ENCODE measurements at regions not wholly inside any gene's neighbourhood (a gene's known extent, or its start where the extent isn't known, plus 50 kb on each side); places are given as distances from the start of the nearest gene placed in this dataset.
"Not testable (repeated sequence)": the region's sequence is repeated elsewhere in the genome, so short reads cannot be mapped to it uniquely, and the experiment has no call there.

GRCh38 chr11:87494026-87494425, 456.3 kb downstream of the TMEM135 start:
- intact Hi-C loops (cut with micrococcal nuclease); H3K27ac Mint-ChIP-seq; H3K27me3 Mint-ChIP-seq (ENCODE audit: low read depth); DNase-seq; H3K4me3 Mint-ChIP-seq; H3K4me1 Mint-ChIP-seq (ENCODE audit: low read depth); H3K36me3 Mint-ChIP-seq (ENCODE audit: low read depth); CTCF ChIA-PET; H3K9me3 Mint-ChIP-seq: not testable (repeated sequence)

- Mint-ChIP-seq H3K4me1 (ENCODE audit: low read depth) (no peaks in the 10 kb centered on the region), H3K27ac (no peak overlapping the region), H3K4me3 (no peak overlapping the region), H3K27me3 (ENCODE audit: low read depth) (peaks cover 6% of the 10 kb centered on the region), H3K9me3 (no peaks in the 10 kb centered on the region), H3K36me3 (ENCODE audit: low read depth) (no peaks in the 10 kb centered on the region)
- intact Hi-C loops (cut with micrococcal nuclease): no loop called here
- no peak for DNase-seq
- CTCF ChIA-PET: no interaction called here
Measured at GRCh38 chr11:87493516-87493915, 455.8 kb downstream of the TMEM135 start.

- CTCF ChIA-PET: no interaction called here
- no peaks in the 10 kb centered on the region for H3K4me1 Mint-ChIP-seq (ENCODE audit: low read depth)
Measured at GRCh38 chr11:87491381-87491780, 453.6 kb downstream of the TMEM135 start.

GRCh38 chr11:87490671-87491070, 452.9 kb downstream of the TMEM135 start:
- intact Hi-C loops (cut with micrococcal nuclease): no loop called here
- Mint-ChIP-seq H3K27me3 (ENCODE audit: low read depth) (peaks cover 6% of the 10 kb centered on the region), H3K4me3 (no peak overlapping the region), H3K9me3 (no peaks in the 10 kb centered on the region), H3K4me1 (ENCODE audit: low read depth) (no peaks in the 10 kb centered on the region), H3K36me3 (ENCODE audit: low read depth) (no peaks in the 10 kb centered on the region), H3K27ac (no peak overlapping the region)
- CTCF ChIA-PET: no interaction called here
- DNase-seq: no peak

More at GRCh38 chr11:87491381-87491780, 453.6 kb downstream of the TMEM135 start:
- no peak for DNase-seq
- H3K4me3 Mint-ChIP-seq: no peak overlapping the region
- no peak overlapping the region for H3K27ac Mint-ChIP-seq
- no peaks in the 10 kb centered on the region for H3K9me3 Mint-ChIP-seq
- peaks cover 6% of the 10 kb centered on the region for H3K27me3 Mint-ChIP-seq (ENCODE audit: low read depth)
- no peaks in the 10 kb centered on the region for H3K36me3 Mint-ChIP-seq (ENCODE audit: low read depth)
- intact Hi-C loops (cut with micrococcal nuclease): no loop called here

- CTCF ChIA-PET: no interaction called here
- H3K36me3 Mint-ChIP-seq (ENCODE audit: low read depth): no peaks in the 10 kb centered on the region
Measured at GRCh38 chr11:87484566-87484965, 446.8 kb downstream of the TMEM135 start.

GRCh38 chr11:87477321-87477720, 439.6 kb downstream of the TMEM135 start:
- no peak for DNase-seq
- CTCF ChIA-PET: no interaction called here
- intact Hi-C loops (cut with micrococcal nuclease): no loop called here
- Mint-ChIP-seq H3K27me3 (ENCODE audit: low read depth) (no peaks in the 10 kb centered on the region), H3K4me1 (ENCODE audit: low read depth) (no peaks in the 10 kb centered on the region), H3K27ac (no peak overlapping the region), H3K36me3 (ENCODE audit: low read depth) (no peaks in the 10 kb centered on the region), H3K4me3 (no peak overlapping the region), H3K9me3 (peaks cover 2% of the 10 kb centered on the region)

More at GRCh38 chr11:87484566-87484965, 446.8 kb downstream of the TMEM135 start:
- Mint-ChIP-seq H3K27ac (no peak overlapping the region), H3K4me1 (ENCODE audit: low read depth) (no peaks in the 10 kb centered on the region), H3K4me3 (no peak overlapping the region), H3K27me3 (ENCODE audit: low read depth) (no peaks in the 10 kb centered on the region), H3K9me3 (peaks cover 2% of the 10 kb centered on the region)
- intact Hi-C loops (cut with micrococcal nuclease): no loop called here
- no peak for DNase-seq

GRCh38 chr11:87473174-87473573, 435.4 kb downstream of the TMEM135 start:
- DNase-seq: no peak
- intact Hi-C loops (cut with micrococcal nuclease): no loop called here
- CTCF ChIA-PET: interaction anchor here (0.6 kb wide), 2 partner anchors 118 to 337 kb away, joined by 3 read pairs; no protein-coding TSS in a partner anchor
- H3K36me3 Mint-ChIP-seq (ENCODE audit: low read depth): no peaks in the 10 kb centered on the region
- H3K27me3 Mint-ChIP-seq (ENCODE audit: low read depth): peaks cover 3% of the 10 kb centered on the region
- H3K27ac Mint-ChIP-seq: no peak overlapping the region
- no peaks in the 10 kb centered on the region for H3K4me1 Mint-ChIP-seq (ENCODE audit: low read depth)
- H3K4me3 Mint-ChIP-seq: no peak overlapping the region
- no peaks in the 10 kb centered on the region for H3K9me3 Mint-ChIP-seq

- H3K36me3 Mint-ChIP-seq (ENCODE audit: low read depth): no peaks in the 10 kb centered on the region
- intact Hi-C loops (cut with micrococcal nuclease): no loop called here
- no peaks in the 10 kb centered on the region for H3K4me1 Mint-ChIP-seq (ENCODE audit: low read depth)
Measured at GRCh38 chr11:87466223-87466622, 428.5 kb downstream of the TMEM135 start.

GRCh38 chr11:87465716-87466115, 428.0 kb downstream of the TMEM135 start:
- no peaks in the 10 kb centered on the region for H3K4me1 Mint-ChIP-seq (ENCODE audit: low read depth)
- H3K36me3 Mint-ChIP-seq (ENCODE audit: low read depth): no peaks in the 10 kb centered on the region
- no peak for DNase-seq
- no peaks in the 10 kb centered on the region for H3K9me3 Mint-ChIP-seq
- peaks cover 6% of the 10 kb centered on the region for H3K27me3 Mint-ChIP-seq (ENCODE audit: low read depth)
- H3K4me3 Mint-ChIP-seq: no peak overlapping the region
- CTCF ChIA-PET: no interaction called here
- H3K27ac Mint-ChIP-seq: no peak overlapping the region
- intact Hi-C loops (cut with micrococcal nuclease): no loop called here

More at GRCh38 chr11:87466223-87466622, 428.5 kb downstream of the TMEM135 start:
- H3K4me3 Mint-ChIP-seq: no peak overlapping the region
- H3K27me3 Mint-ChIP-seq (ENCODE audit: low read depth): peaks cover 6% of the 10 kb centered on the region
- DNase-seq: no peak
- no peaks in the 10 kb centered on the region for H3K9me3 Mint-ChIP-seq
- CTCF ChIA-PET: no interaction called here
- no peak overlapping the region for H3K27ac Mint-ChIP-seq

GRCh38 chr11:87463486-87464102, 425.9 kb downstream of the TMEM135 start:
- peak; percentile 5 for DNase-seq
- intact Hi-C loops (cut with micrococcal nuclease): no loop called here
- Mint-ChIP-seq H3K4me3 (no peak overlapping the region), H3K9me3 (no peaks in the 10 kb centered on the region), H3K36me3 (ENCODE audit: low read depth) (no peaks in the 10 kb centered on the region), H3K4me1 (ENCODE audit: low read depth) (no peaks in the 10 kb centered on the region), H3K27ac (no peak overlapping the region), H3K27me3 (ENCODE audit: low read depth) (peaks cover 3% of the 10 kb centered on the region)
- CTCF ChIA-PET: interaction anchor here (0.6 kb wide), 2 partner anchors 101 to 1081 kb away, joined by 4 to 6 read pairs; no protein-coding TSS in a partner anchor

GRCh38 chr11:87462171-87462570, 424.4 kb downstream of the TMEM135 start:
- intact Hi-C loops (cut with micrococcal nuclease): no loop called here
- CTCF ChIA-PET: no interaction called here
- Mint-ChIP-seq H3K9me3 (no peaks in the 10 kb centered on the region), H3K27me3 (ENCODE audit: low read depth) (peaks cover 3% of the 10 kb centered on the region), H3K36me3 (ENCODE audit: low read depth) (no peaks in the 10 kb centered on the region), H3K27ac (no peak overlapping the region), H3K4me3 (no peak overlapping the region), H3K4me1 (ENCODE audit: low read depth) (no peaks in the 10 kb centered on the region)
- no peak for DNase-seq

GRCh38 chr11:87460842-87461637, 423.3 kb downstream of the TMEM135 start:
- CTCF ChIA-PET: interaction anchor here (0.6 to 1.5 kb wide), 2 partner anchors 40 to 196 kb away, joined by 3 to 4 read pairs; no protein-coding TSS in a partner anchor
- Mint-ChIP-seq H3K4me3 (no peak overlapping the region), H3K9me3 (no peaks in the 10 kb centered on the region), H3K4me1 (ENCODE audit: low read depth) (no peaks in the 10 kb centered on the region), H3K36me3 (ENCODE audit: low read depth) (no peaks in the 10 kb centered on the region), H3K27me3 (ENCODE audit: low read depth) (peaks cover 3% of the 10 kb centered on the region), H3K27ac (no peak overlapping the region)
- intact Hi-C loops (cut with micrococcal nuclease): no loop called here
- DNase-seq: no peak

GRCh38 chr11:87460279-87460678, 422.5 kb downstream of the TMEM135 start:
- Mint-ChIP-seq H3K27me3 (ENCODE audit: low read depth) (peaks cover 3% of the 10 kb centered on the region), H3K4me3 (no peak overlapping the region), H3K4me1 (ENCODE audit: low read depth) (no peaks in the 10 kb centered on the region), H3K27ac (no peak overlapping the region), H3K9me3 (no peaks in the 10 kb centered on the region), H3K36me3 (ENCODE audit: low read depth) (no peaks in the 10 kb centered on the region)
- CTCF ChIA-PET: interaction anchor here (1.5 kb wide), 1 partner anchor 39 kb away, joined by 4 read pairs; no protein-coding TSS in a partner anchor
- intact Hi-C loops (cut with micrococcal nuclease): no loop called here
- DNase-seq: no peak
